H1 (cell line): ENCODE measurements at regions not wholly inside any gene's neighbourhood (a gene's known extent, or its start where the extent isn't known, plus 50 kb on each side); places are given as distances from the start of the nearest gene placed in this dataset.

Source experiments
- SAP30 ChIP-seq: fragments of 300-600 bp; sonication (generic); IDR thresholded peaks from 2 replicates; pipeline ENCODE4 v1.7.1; 2012; ENCODE audit warnings: low read length, moderate library complexity, mild to moderate bottlenecking, inconsistent platforms; ENCODE audit not compliant: insufficient read depth, insufficient replicate concordance
- TBP ChIP-seq: IDR thresholded peaks from 2 replicates; pipeline ENCODE4 v1.6.1; 2011; ENCODE audit warnings: low read depth, low read length, improper control_type of control experiment
- TF ChIP-seq, protein P1 (sequence below): fragments of 300-600 bp; sonication (generic); IDR thresholded peaks from 2 replicates; pipeline ENCODE4 v1.7.1; 2012; ENCODE audit warnings: low read length, moderate library complexity, mild to moderate bottlenecking, inconsistent platforms; ENCODE audit not compliant: insufficient replicate concordance

- TF ChIP-seq, protein P1, sequence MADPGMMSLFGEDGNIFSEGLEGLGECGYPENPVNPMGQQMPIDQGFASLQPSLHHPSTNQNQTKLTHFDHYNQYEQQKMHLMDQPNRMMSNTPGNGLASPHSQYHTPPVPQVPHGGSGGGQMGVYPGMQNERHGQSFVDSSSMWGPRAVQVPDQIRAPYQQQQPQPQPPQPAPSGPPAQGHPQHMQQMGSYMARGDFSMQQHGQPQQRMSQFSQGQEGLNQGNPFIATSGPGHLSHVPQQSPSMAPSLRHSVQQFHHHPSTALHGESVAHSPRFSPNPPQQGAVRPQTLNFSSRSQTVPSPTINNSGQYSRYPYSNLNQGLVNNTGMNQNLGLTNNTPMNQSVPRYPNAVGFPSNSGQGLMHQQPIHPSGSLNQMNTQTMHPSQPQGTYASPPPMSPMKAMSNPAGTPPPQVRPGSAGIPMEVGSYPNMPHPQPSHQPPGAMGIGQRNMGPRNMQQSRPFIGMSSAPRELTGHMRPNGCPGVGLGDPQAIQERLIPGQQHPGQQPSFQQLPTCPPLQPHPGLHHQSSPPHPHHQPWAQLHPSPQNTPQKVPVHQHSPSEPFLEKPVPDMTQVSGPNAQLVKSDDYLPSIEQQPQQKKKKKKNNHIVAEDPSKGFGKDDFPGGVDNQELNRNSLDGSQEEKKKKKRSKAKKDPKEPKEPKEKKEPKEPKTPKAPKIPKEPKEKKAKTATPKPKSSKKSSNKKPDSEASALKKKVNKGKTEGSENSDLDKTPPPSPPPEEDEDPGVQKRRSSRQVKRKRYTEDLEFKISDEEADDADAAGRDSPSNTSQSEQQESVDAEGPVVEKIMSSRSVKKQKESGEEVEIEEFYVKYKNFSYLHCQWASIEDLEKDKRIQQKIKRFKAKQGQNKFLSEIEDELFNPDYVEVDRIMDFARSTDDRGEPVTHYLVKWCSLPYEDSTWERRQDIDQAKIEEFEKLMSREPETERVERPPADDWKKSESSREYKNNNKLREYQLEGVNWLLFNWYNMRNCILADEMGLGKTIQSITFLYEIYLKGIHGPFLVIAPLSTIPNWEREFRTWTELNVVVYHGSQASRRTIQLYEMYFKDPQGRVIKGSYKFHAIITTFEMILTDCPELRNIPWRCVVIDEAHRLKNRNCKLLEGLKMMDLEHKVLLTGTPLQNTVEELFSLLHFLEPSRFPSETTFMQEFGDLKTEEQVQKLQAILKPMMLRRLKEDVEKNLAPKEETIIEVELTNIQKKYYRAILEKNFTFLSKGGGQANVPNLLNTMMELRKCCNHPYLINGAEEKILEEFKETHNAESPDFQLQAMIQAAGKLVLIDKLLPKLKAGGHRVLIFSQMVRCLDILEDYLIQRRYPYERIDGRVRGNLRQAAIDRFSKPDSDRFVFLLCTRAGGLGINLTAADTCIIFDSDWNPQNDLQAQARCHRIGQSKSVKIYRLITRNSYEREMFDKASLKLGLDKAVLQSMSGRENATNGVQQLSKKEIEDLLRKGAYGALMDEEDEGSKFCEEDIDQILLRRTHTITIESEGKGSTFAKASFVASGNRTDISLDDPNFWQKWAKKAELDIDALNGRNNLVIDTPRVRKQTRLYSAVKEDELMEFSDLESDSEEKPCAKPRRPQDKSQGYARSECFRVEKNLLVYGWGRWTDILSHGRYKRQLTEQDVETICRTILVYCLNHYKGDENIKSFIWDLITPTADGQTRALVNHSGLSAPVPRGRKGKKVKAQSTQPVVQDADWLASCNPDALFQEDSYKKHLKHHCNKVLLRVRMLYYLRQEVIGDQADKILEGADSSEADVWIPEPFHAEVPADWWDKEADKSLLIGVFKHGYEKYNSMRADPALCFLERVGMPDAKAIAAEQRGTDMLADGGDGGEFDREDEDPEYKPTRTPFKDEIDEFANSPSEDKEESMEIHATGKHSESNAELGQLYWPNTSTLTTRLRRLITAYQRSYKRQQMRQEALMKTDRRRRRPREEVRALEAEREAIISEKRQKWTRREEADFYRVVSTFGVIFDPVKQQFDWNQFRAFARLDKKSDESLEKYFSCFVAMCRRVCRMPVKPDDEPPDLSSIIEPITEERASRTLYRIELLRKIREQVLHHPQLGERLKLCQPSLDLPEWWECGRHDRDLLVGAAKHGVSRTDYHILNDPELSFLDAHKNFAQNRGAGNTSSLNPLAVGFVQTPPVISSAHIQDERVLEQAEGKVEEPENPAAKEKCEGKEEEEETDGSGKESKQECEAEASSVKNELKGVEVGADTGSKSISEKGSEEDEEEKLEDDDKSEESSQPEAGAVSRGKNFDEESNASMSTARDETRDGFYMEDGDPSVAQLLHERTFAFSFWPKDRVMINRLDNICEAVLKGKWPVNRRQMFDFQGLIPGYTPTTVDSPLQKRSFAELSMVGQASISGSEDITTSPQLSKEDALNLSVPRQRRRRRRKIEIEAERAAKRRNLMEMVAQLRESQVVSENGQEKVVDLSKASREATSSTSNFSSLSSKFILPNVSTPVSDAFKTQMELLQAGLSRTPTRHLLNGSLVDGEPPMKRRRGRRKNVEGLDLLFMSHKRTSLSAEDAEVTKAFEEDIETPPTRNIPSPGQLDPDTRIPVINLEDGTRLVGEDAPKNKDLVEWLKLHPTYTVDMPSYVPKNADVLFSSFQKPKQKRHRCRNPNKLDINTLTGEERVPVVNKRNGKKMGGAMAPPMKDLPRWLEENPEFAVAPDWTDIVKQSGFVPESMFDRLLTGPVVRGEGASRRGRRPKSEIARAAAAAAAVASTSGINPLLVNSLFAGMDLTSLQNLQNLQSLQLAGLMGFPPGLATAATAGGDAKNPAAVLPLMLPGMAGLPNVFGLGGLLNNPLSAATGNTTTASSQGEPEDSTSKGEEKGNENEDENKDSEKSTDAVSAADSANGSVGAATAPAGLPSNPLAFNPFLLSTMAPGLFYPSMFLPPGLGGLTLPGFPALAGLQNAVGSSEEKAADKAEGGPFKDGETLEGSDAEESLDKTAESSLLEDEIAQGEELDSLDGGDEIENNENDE = no peak
- no peak for TF ChIP-seq TBP
- TF ChIP-seq SAP30 = no peak
Observed at GRCh38 chr2:18900691-18901141, 311.3 kb upstream of the NT5C1B start (continued).
